IMR-90 (cell line): ENCODE measurements at regions not wholly inside any gene's neighbourhood (a gene's known extent, or its start where the extent isn't known, plus 50 kb on each side); places are given as distances from the start of the nearest gene placed in this dataset.

Experiments used
- ATAC-seq: fragments of 200-7000 bp; cut with Tn5 transposase; 2 replicates; pipeline ENCODE4 v1.9.1; 2020; ENCODE audit warnings: low read depth, mild to moderate bottlenecking, moderate library complexity
- BruUV-seq: library from RNA; stranded (reverse); fragments of 400-500 nt; replicated peaks from 2 replicates; lab custom pipeline; 2021; lab: Mats Ljungman, UMichigan
- CTCF ChIA-PET: fragments of 300-600 bp; formaldehyde crosslinking; extraction: SDS; loops from one replicate; lab custom pipeline; 2021; ENCODE audit warnings: antibody characterized with exemption; lab: Yijun Ruan, JAX
- POLR2A ChIA-PET: fragments of 300-600 bp; sonication (Branson Sonifier 250); formaldehyde crosslinking; loops from one replicate; lab custom pipeline; 2022; ENCODE audit warnings: antibody characterized with exemption; ENCODE audit not compliant: unreplicated experiment; lab: Charles Lee
- DNase-seq: peaks from one replicate; pipeline ENCODE4 v3.0.0; 2013
- H2AFZ ChIP-seq: replicated peaks from 2 replicates; pipeline ENCODE3; 2013; ENCODE audit warnings: low read length, mild to moderate bottlenecking; ENCODE audit not compliant: poor library complexity
- H2AK5ac ChIP-seq: 2 replicates; pipeline ENCODE4 v1.6.1; 2013; ENCODE audit warnings: low read depth, low read length, inconsistent platforms
- H2AK9ac ChIP-seq: replicated peaks from 2 replicates; pipeline ENCODE3; 2013; ENCODE audit warnings: mild to moderate bottlenecking, low read depth, low read length, moderate library complexity; ENCODE audit not compliant: poor library complexity
- H2BK120ac ChIP-seq: 2 replicates; pipeline ENCODE4 v1.6.1; 2013; ENCODE audit warnings: low read depth, low read length, inconsistent platforms
- H2BK15ac ChIP-seq: 3 replicates; pipeline ENCODE4 v1.6.1; 2013; ENCODE audit warnings: low read depth, low read length, inconsistent platforms
- H2BK20ac ChIP-seq: 2 replicates; pipeline ENCODE4 v1.6.1; 2013; ENCODE audit warnings: low read depth, mild to moderate bottlenecking, inconsistent platforms, low read length, moderate library complexity
- H2BK5ac ChIP-seq: 2 replicates; pipeline ENCODE4 v1.6.1; 2013; ENCODE audit warnings: mild to moderate bottlenecking, low read depth, low read length, inconsistent platforms; ENCODE audit not compliant: poor library complexity, severe bottlenecking
- H3K14ac ChIP-seq: replicated peaks from 2 replicates; pipeline ENCODE4 v1.6.1; 2013; ENCODE audit warnings: low read depth, low read length, inconsistent platforms
- H3K18ac ChIP-seq: 2 replicates; pipeline ENCODE4 v1.6.1; 2013; ENCODE audit warnings: low read depth, low read length, control low read depth
- H3K23ac ChIP-seq: 2 replicates; pipeline ENCODE4 v1.6.1; 2013; ENCODE audit warnings: low read depth, low read length, inconsistent platforms
- H3K27ac ChIP-seq: 2 replicates; pipeline ENCODE4 v1.5.1; 2013; ENCODE audit warnings: mild to moderate bottlenecking, control low read depth, low read length; ENCODE audit not compliant: insufficient read depth
- H3K27me3 ChIP-seq: 2 replicates; pipeline ENCODE4 v1.6.1; 2013; ENCODE audit warnings: low read length; ENCODE audit not compliant: control insufficient read depth, insufficient read depth
- H3K36me3 ChIP-seq: 2 replicates; pipeline ENCODE4 v1.6.1; 2013; ENCODE audit warnings: low read length, mixed read lengths; ENCODE audit not compliant: control insufficient read depth, insufficient read depth
- H3K4ac ChIP-seq: 2 replicates; pipeline ENCODE4 v1.6.1; 2013; ENCODE audit warnings: low read depth, low read length, inconsistent platforms
- H3K4me1 ChIP-seq: 2 replicates; pipeline ENCODE4 v1.6.1; 2013; ENCODE audit warnings: low read length, mixed read lengths; ENCODE audit not compliant: control insufficient read depth, insufficient read depth
- H3K4me2 ChIP-seq: 2 replicates; pipeline ENCODE4 v1.6.1; 2013; ENCODE audit warnings: low read depth, mild to moderate bottlenecking, control low read depth, low read length, moderate library complexity
- H3K4me3 ChIP-seq: 2 replicates; pipeline ENCODE4 v1.5.1; 2013; ENCODE audit warnings: low read depth, mild to moderate bottlenecking, control low read depth, low read length, moderate library complexity; ENCODE audit not compliant: insufficient read depth
- H3K56ac ChIP-seq: 2 replicates; pipeline ENCODE4 v1.6.1; 2013; ENCODE audit warnings: low read length, inconsistent platforms; ENCODE audit not compliant: insufficient read depth; ENCODE audit errors: extremely low read depth
- H3K79me1 ChIP-seq, 2 experiments: 2 replicates each; pipeline ENCODE4 v1.6.1; 2013; ENCODE audit warnings: low read length in 2 of 2, inconsistent platforms in 1 of 2, low read depth in 1 of 2
- H3K9ac ChIP-seq: 2 replicates; pipeline ENCODE4 v1.6.1; 2013; ENCODE audit warnings: low read depth, low read length, control low read depth
- H3K9me1 ChIP-seq: 2 replicates; pipeline ENCODE4 v1.6.1; 2013; ENCODE audit warnings: low read length, inconsistent platforms; ENCODE audit not compliant: insufficient read depth
- H3K9me3 ChIP-seq: 2 replicates; pipeline ENCODE4 v1.6.1; 2013; ENCODE audit warnings: low read length; ENCODE audit not compliant: control insufficient read depth, insufficient read depth
- H4K20me1 ChIP-seq: 2 replicates; pipeline ENCODE4 v1.6.1; 2013; ENCODE audit warnings: low read length, inconsistent platforms; ENCODE audit not compliant: insufficient read depth
- H4K5ac ChIP-seq: 2 replicates; pipeline ENCODE4 v1.6.1; 2013; ENCODE audit warnings: mild to moderate bottlenecking, low read depth, low read length, control low read depth
- H4K8ac ChIP-seq, 2 experiments: 2 replicates each; pipeline ENCODE4 v1.6.1; 2013; ENCODE audit warnings: low read depth in 2 of 2, low read length in 2 of 2, control low read depth in 1 of 2, inconsistent platforms in 1 of 2
- H4K91ac ChIP-seq: 2 replicates; pipeline ENCODE4 v1.6.1; 2013; ENCODE audit warnings: low read depth, low read length, inconsistent platforms; ENCODE audit not compliant: insufficient read depth
- BHLHE40 ChIP-seq: fragments of 150-350 bp; IDR thresholded peaks from 2 replicates; pipeline ENCODE4 v1.6.1; 2016; ENCODE audit warnings: mild to moderate bottlenecking, low read depth, low read length
- CEBPB ChIP-seq: IDR thresholded peaks from 2 replicates; pipeline ENCODE4 v1.6.1; 2012; ENCODE audit warnings: low read depth, low read length, improper control_type of control experiment
- CHD1 ChIP-seq: IDR thresholded peaks from 2 replicates; pipeline ENCODE4 v1.6.1; 2012; ENCODE audit warnings: low read depth, low read length, improper control_type of control experiment
- FOS ChIP-seq: fragments of 150-350 bp; IDR thresholded peaks from 2 replicates; pipeline ENCODE4 v1.6.1; 2016; ENCODE audit warnings: low read depth, low read length
- MAFK ChIP-seq: IDR thresholded peaks from 2 replicates; pipeline ENCODE4 v1.6.1; 2012; ENCODE audit warnings: low read depth, low read length, improper control_type of control experiment
- MAZ ChIP-seq: IDR thresholded peaks from 2 replicates; pipeline ENCODE4 v1.6.1; 2012; ENCODE audit warnings: low read depth, mild to moderate bottlenecking, low read length, improper control_type of control experiment, moderate library complexity, borderline replicate concordance
- NFE2L2 ChIP-seq: fragments of 150-350 bp; IDR thresholded peaks from 2 replicates; pipeline ENCODE4 v1.6.1; 2016; ENCODE audit warnings: low read depth, mild to moderate bottlenecking, low read length
- POLR2A ChIP-seq: IDR thresholded peaks from 2 replicates; pipeline ENCODE4 v1.6.1; 2012; ENCODE audit warnings: mild to moderate bottlenecking, low read depth, low read length
- RAD21 ChIP-seq: IDR thresholded peaks from 2 replicates; pipeline ENCODE4 v1.6.1; 2012; ENCODE audit warnings: low read length, improper control_type of control experiment
- RCOR1 ChIP-seq: IDR thresholded peaks from 2 replicates; pipeline ENCODE4 v1.6.1; 2012; ENCODE audit warnings: mild to moderate bottlenecking, low read length, improper control_type of control experiment; ENCODE audit not compliant: insufficient replicate concordance
- RFX5 ChIP-seq: IDR thresholded peaks from 2 replicates; pipeline ENCODE4 v1.8.0; 2012; ENCODE audit warnings: low read depth, mild to moderate bottlenecking, low read length, moderate library complexity
- WGBS, 2 experiments: methylation state at CpG; one replicate each; pipeline versions ENCODE4 v1.1.5 to v1.1.7; 2013; ENCODE audit warnings: missing lambda C conversion rate in 2 of 2; ENCODE audit not compliant: insufficient read length in 1 of 2; ENCODE audit errors: extremely low coverage in 2 of 2; 5-methylcytosine and 5-hydroxymethylcytosine counted together
- dilution Hi-C: fragments of 300-500 bp; cut with HindIII; formaldehyde crosslinking; loops from one replicate; pipeline ENCODE4 v1.14.3; 2018; ENCODE audit warnings: low sequenced_read_pairs; ENCODE audit not compliant: unreplicated experiment
- in situ Hi-C: fragments of 300-500 bp; cut with MboI; formaldehyde crosslinking; loops from 3 replicates; pipeline ENCODE4 v1.14.3; 2019; ENCODE audit warnings: low sequenced_read_pairs, inconsistent platforms, mixed read lengths
- intact Hi-C: fragments of 100-400 bp; cut with micrococcal nuclease; formaldehyde crosslinking; loops from 2 replicates; pipeline ENCODE4 v1.10.0; 2022
- TF ChIP-seq, protein P1 (sequence below): fragments of 150-350 bp; IDR thresholded peaks from 2 replicates; pipeline ENCODE4 v1.6.1; 2016; ENCODE audit warnings: low read depth, mild to moderate bottlenecking, low read length, moderate library complexity, borderline replicate concordance
- TF ChIP-seq, protein P2 (sequence below): fragments of 150-350 bp; IDR thresholded peaks from 2 replicates; pipeline ENCODE4 v1.6.1; 2017; ENCODE audit warnings: mild to moderate bottlenecking, antibody characterized with exemption, low read length, low read depth

DNA sequence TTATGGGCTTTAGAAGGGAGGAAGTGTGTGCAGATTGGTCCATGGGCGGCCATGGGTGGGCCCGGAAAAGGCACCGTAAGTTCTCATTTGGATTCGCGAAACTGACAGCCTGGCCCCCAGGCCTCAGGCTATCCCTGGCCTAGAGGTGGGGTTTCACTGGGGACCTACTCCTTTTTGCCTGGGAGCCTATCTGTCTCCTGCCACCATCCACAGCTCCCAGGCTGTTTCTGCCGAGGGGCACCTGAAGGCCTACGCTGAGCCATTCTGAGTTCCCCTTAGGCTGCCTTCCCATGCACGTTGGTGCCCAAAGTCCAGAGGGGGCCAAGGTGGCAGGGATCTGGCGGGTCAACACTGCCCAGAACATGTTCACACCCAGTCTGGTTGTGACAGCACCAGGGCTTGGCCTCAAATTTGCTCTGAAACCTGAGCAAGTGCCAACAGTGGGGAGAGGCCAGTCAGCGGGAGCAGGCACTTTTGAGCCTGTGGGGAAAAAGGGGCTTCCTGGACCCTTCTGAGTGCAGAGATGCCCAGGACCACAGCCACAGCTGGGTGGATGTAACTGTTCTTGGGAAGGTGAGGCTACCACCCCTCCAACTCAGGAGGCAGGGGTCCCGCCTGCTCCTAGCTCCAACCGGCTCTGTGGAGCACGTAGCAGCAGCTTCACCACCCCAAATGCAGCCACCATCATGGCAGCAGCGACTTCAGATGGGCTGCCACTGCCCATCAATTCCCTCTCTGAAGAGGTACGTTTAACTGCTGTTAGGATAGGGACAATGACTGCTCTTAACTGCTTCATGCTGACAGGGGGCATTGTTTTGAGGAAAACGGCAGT, 73.6 kb upstream of the ZNF804A start:
- H2BK120ac ChIP-seq = no peak overlapping the region
- no peak overlapping the region for H2AK9ac ChIP-seq
- in situ Hi-C loops (no loop called here), intact Hi-C loops (no loop called here), dilution Hi-C loops (no loop called here)
- DNase-seq (no peak), ATAC-seq (no peak)
- ChIA-PET CTCF (no interaction called here), POLR2A (no interaction called here)
- no peak overlapping the region for H3K18ac ChIP-seq
- no peak overlapping the region for H2BK5ac ChIP-seq
- H2BK20ac ChIP-seq = no peak overlapping the region
- H4K5ac ChIP-seq = no peak overlapping the region
- H3K4me3 ChIP-seq = no peak overlapping the region
- no peak overlapping the region for H3K4me2 ChIP-seq
- H2AFZ ChIP-seq = no peak overlapping the region
- no peak overlapping the region for H4K91ac ChIP-seq
- no peak overlapping the region for H3K56ac ChIP-seq
- no peaks in the 10 kb centered on the region for H4K20me1 ChIP-seq
- no peaks in the 10 kb centered on the region for H3K4me1 ChIP-seq
- no peaks in the 10 kb centered on the region for H3K27me3 ChIP-seq
- H3K4ac ChIP-seq = no peak overlapping the region
- BruUV-seq = no TSS peak
- peaks cover 33% of the 10 kb centered on the region for H3K9me3 ChIP-seq
- H3K27ac ChIP-seq = no peak overlapping the region
- H2AK5ac ChIP-seq = no peak overlapping the region
- H3K9me1 ChIP-seq = no peaks in the 10 kb centered on the region
- H2BK15ac ChIP-seq = no peak overlapping the region
- no peaks in the 10 kb centered on the region for H3K79me1 ChIP-seq
- no peaks in the 10 kb centered on the region for H3K36me3 ChIP-seq
- no peak for TF ChIP-seq CEBPB
- no peak for TF ChIP-seq RAD21
- no peak for TF ChIP-seq RCOR1
- TF ChIP-seq, protein P1, sequence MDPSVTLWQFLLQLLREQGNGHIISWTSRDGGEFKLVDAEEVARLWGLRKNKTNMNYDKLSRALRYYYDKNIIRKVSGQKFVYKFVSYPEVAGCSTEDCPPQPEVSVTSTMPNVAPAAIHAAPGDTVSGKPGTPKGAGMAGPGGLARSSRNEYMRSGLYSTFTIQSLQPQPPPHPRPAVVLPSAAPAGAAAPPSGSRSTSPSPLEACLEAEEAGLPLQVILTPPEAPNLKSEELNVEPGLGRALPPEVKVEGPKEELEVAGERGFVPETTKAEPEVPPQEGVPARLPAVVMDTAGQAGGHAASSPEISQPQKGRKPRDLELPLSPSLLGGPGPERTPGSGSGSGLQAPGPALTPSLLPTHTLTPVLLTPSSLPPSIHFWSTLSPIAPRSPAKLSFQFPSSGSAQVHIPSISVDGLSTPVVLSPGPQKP = no peak
- TF ChIP-seq CHD1 = no peak
- no peak for TF ChIP-seq MAZ
- TF ChIP-seq, protein P2, sequence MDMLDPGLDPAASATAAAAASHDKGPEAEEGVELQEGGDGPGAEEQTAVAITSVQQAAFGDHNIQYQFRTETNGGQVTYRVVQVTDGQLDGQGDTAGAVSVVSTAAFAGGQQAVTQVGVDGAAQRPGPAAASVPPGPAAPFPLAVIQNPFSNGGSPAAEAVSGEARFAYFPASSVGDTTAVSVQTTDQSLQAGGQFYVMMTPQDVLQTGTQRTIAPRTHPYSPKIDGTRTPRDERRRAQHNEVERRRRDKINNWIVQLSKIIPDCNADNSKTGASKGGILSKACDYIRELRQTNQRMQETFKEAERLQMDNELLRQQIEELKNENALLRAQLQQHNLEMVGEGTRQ = no peak
- no peak for TF ChIP-seq POLR2A
- no peak for TF ChIP-seq MAFK
- TF ChIP-seq NFE2L2 = no peak
- TF ChIP-seq FOS = no peak
- no peak for TF ChIP-seq RFX5
- TF ChIP-seq BHLHE40 = no peak
- WGBS, 2 experiments = 50% methylated on average over 2 of the region's 16 CpGs; no CpG with 5 or more reads in 1 of the 2 experiments
- no peak overlapping the region for H3K23ac ChIP-seq
- no peak overlapping the region for H3K14ac ChIP-seq
- no peak overlapping the region for H4K8ac ChIP-seq
- no peak overlapping the region for H3K9ac ChIP-seq
